Osteoblast (primary cell): ENCODE measurements at regions not wholly inside any gene's neighbourhood (a gene's known extent, or its start where the extent isn't known, plus 50 kb on each side); places are given as distances from the start of the nearest gene placed in this dataset.
"Not testable (repeated sequence)": the region's sequence is repeated elsewhere in the genome, so short reads cannot be mapped to it uniquely, and the experiment has no call there.

Source experiments
- DNase-seq: peaks from one replicate; pipeline ENCODE4 v3.0.0; 2011; ENCODE audit warnings: low spot score, mixed read lengths; ENCODE audit not compliant: insufficient read length; ENCODE audit errors: missing footprints
- H2AFZ ChIP-seq: 2 replicates; pipeline ENCODE4 v1.6.0; 2011; ENCODE audit warnings: mild to moderate bottlenecking, low read length
- H3K27ac ChIP-seq: 2 replicates; pipeline ENCODE4 v1.5.1; 2011; ENCODE audit warnings: mild to moderate bottlenecking, low read depth, low read length, moderate library complexity
- H3K27me3 ChIP-seq: 2 replicates; pipeline ENCODE4 v1.6.0; 2012; ENCODE audit warnings: mild to moderate bottlenecking, control low read depth, inconsistent platforms, low read length, moderate library complexity; ENCODE audit not compliant: insufficient read depth
- H3K36me3 ChIP-seq: 2 replicates; pipeline ENCODE4 v1.5.1; 2011; ENCODE audit warnings: mild to moderate bottlenecking, low read length, control low read depth, moderate library complexity; ENCODE audit not compliant: insufficient read depth
- H3K4me1 ChIP-seq: 2 replicates; pipeline ENCODE4 v1.5.1; 2011; ENCODE audit warnings: mild to moderate bottlenecking, low read length, control low read depth, moderate library complexity; ENCODE audit not compliant: insufficient read depth
- H3K4me2 ChIP-seq: 2 replicates; pipeline ENCODE4 v1.6.0; 2011; ENCODE audit warnings: mild to moderate bottlenecking, low read length; ENCODE audit not compliant: insufficient read depth
- H3K4me3 ChIP-seq: fragments of 200-600 bp; sonication (generic); 3 replicates; pipeline ENCODE4 v1.5.1; 2012; ENCODE audit warnings: mild to moderate bottlenecking, low read length, inconsistent platforms; ENCODE audit not compliant: insufficient read depth
- H3K79me2 ChIP-seq: 2 replicates; pipeline ENCODE4 v1.6.0; 2012; ENCODE audit warnings: mild to moderate bottlenecking, low read length, control low read depth, inconsistent platforms; ENCODE audit not compliant: insufficient read depth
- H3K9me3 ChIP-seq: 2 replicates; pipeline ENCODE4 v1.5.1; 2011; ENCODE audit warnings: low read depth, low read length, control low read depth
- H4K20me1 ChIP-seq: 2 replicates; pipeline ENCODE4 v1.6.0; 2012; ENCODE audit warnings: mild to moderate bottlenecking, low read length, control low read depth; ENCODE audit not compliant: insufficient read depth
- TF ChIP-seq, protein P1 (sequence below): IDR thresholded peaks from 2 replicates; pipeline ENCODE4 v1.5.1; 2011; ENCODE audit warnings: mild to moderate bottlenecking, low read depth, low read length, moderate library complexity; ENCODE audit errors: extremely low read depth

GRCh38 chr3:117052395-117052794, 342.8 kb downstream of the TUSC7 start:
- TF ChIP-seq, protein P1, sequence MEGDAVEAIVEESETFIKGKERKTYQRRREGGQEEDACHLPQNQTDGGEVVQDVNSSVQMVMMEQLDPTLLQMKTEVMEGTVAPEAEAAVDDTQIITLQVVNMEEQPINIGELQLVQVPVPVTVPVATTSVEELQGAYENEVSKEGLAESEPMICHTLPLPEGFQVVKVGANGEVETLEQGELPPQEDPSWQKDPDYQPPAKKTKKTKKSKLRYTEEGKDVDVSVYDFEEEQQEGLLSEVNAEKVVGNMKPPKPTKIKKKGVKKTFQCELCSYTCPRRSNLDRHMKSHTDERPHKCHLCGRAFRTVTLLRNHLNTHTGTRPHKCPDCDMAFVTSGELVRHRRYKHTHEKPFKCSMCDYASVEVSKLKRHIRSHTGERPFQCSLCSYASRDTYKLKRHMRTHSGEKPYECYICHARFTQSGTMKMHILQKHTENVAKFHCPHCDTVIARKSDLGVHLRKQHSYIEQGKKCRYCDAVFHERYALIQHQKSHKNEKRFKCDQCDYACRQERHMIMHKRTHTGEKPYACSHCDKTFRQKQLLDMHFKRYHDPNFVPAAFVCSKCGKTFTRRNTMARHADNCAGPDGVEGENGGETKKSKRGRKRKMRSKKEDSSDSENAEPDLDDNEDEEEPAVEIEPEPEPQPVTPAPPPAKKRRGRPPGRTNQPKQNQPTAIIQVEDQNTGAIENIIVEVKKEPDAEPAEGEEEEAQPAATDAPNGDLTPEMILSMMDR, result no peak
- Histone ChIP-seq H3K4me2 (no peak overlapping the region), H3K36me3 (no peaks in the 10 kb centered on the region), H3K27ac (no peak overlapping the region), H3K79me2 (no peaks in the 10 kb centered on the region), H2AFZ (no peak overlapping the region), H3K27me3 (no peaks in the 10 kb centered on the region), H3K4me3 (no peak overlapping the region), H4K20me1 (no peaks in the 10 kb centered on the region), H3K4me1 (peaks cover 3% of the 10 kb centered on the region), H3K9me3 (no peaks in the 10 kb centered on the region)
- peak; percentile 82 for DNase-seq

DNA sequence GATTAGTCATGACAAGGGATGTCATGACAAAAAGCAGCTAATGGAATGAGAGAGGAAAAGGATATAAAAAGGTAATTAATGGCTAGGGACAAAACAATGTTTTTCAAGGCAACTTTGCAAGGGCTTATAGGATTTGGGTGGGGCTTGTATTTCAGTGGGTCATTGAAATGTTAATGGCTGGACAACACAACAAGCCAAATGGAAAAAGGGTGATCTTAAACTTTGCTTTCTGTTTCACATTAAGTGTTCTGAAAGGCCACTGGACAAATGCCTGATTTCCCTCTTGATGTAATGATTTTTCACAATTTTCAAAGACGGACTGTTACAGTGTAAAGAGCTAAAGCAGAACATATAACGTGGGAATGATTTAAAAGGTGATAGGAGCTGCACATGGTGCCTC, 345.0 kb downstream of the TUSC7 start:
- H3K9me3 ChIP-seq, result no peaks in the 10 kb centered on the region
- no peaks in the 10 kb centered on the region for H3K79me2 ChIP-seq
- no peaks in the 10 kb centered on the region for H3K27me3 ChIP-seq
- H3K4me3 ChIP-seq, result no peak overlapping the region
- TF ChIP-seq, protein P1, result no peak
- DNase-seq, result no peak
- no peak overlapping the region for H2AFZ ChIP-seq
- peaks cover 3% of the 10 kb centered on the region for H3K4me1 ChIP-seq
- no peak overlapping the region for H3K27ac ChIP-seq
- H4K20me1 ChIP-seq, result no peaks in the 10 kb centered on the region
- no peaks in the 10 kb centered on the region for H3K36me3 ChIP-seq
- H3K4me2 ChIP-seq, result no peak overlapping the region

GRCh38 chr3:117056946-117057345, 347.4 kb downstream of the TUSC7 start:
- H3K4me3 ChIP-seq, H3K27me3 ChIP-seq, H3K27ac ChIP-seq: not testable (repeated sequence)

GRCh38 chr3:117059067-117059955, 349.7 kb downstream of the TUSC7 start:
- Histone ChIP-seq H2AFZ (no peak overlapping the region), H3K4me1 (no peaks in the 10 kb centered on the region)
- TF ChIP-seq, protein P1, result peak; percentile 59

More at GRCh38 chr3:117056946-117057345, 347.4 kb downstream of the TUSC7 start:
- H3K36me3 ChIP-seq, H3K79me2 ChIP-seq, H2AFZ ChIP-seq, DNase-seq, H3K9me3 ChIP-seq, H4K20me1 ChIP-seq, H3K4me2 ChIP-seq, H3K4me1 ChIP-seq: not testable (repeated sequence)

More at GRCh38 chr3:117059067-117059955, 349.7 kb downstream of the TUSC7 start:
- no peaks in the 10 kb centered on the region for H3K9me3 ChIP-seq
- H3K36me3 ChIP-seq, result no peaks in the 10 kb centered on the region
- no peak overlapping the region for H3K27ac ChIP-seq
- H3K4me2 ChIP-seq, result no peak overlapping the region
- H3K27me3 ChIP-seq, result no peaks in the 10 kb centered on the region
- no peak for DNase-seq
- H3K4me3 ChIP-seq, result no peak overlapping the region
- H3K79me2 ChIP-seq, result no peaks in the 10 kb centered on the region
- H4K20me1 ChIP-seq, result no peaks in the 10 kb centered on the region
